Fibroblast of lung (primary cell): ENCODE measurements at regions not wholly inside any gene's neighbourhood (a gene's known extent, or its start where the extent isn't known, plus 50 kb on each side); places are given as distances from the start of the nearest gene placed in this dataset.

Source experiments
- DNase-seq, 2 donors: peaks; one replicate each; pipeline versions ENCODE4 v3.0.0 to v3.0.0-alpha.2; 2010; ENCODE audit warnings: low read depth in 2 of 2
- H2AFZ ChIP-seq: 2 replicates; pipeline ENCODE4 v1.5.1; 2012; ENCODE audit warnings: low read length, control low read depth, inconsistent platforms
- H3K27ac ChIP-seq: 2 replicates; pipeline ENCODE4 v1.5.1; 2011; ENCODE audit warnings: low read length, control low read depth; ENCODE audit not compliant: insufficient read depth
- H3K27me3 ChIP-seq: 2 replicates; pipeline ENCODE4 v1.5.1; 2011; ENCODE audit warnings: mild to moderate bottlenecking, low read length; ENCODE audit not compliant: control insufficient read depth, insufficient read depth
- H3K36me3 ChIP-seq: 2 replicates; pipeline ENCODE4 v1.5.1; 2011; ENCODE audit warnings: low read length; ENCODE audit not compliant: control insufficient read depth, insufficient read depth
- H3K4me1 ChIP-seq: 2 replicates; pipeline ENCODE4 v1.5.1; 2011; ENCODE audit warnings: low read length; ENCODE audit not compliant: control insufficient read depth, insufficient read depth; ENCODE audit errors: extremely low read depth
- H3K4me2 ChIP-seq: 2 replicates; pipeline ENCODE4 v1.5.1; 2011; ENCODE audit warnings: low read length, control low read depth; ENCODE audit not compliant: insufficient read depth; ENCODE audit errors: extremely low read depth
- H3K4me3 ChIP-seq, 4 experiments: fragments of 200-600 bp in 1 of 4; sonication (generic) in 1 of 4; replicated peaks in 1 of 4; 2 replicates each; pipeline ENCODE4 v1.5.1; 2011 to 2016; ENCODE audit warnings: low read length in 4 of 4, low read depth in 3 of 4, mild to moderate bottlenecking in 3 of 4, control low read depth in 2 of 4, inconsistent platforms in 1 of 4, mixed read lengths in 1 of 4; ENCODE audit not compliant: insufficient read depth in 1 of 4; ENCODE audit errors: control extremely low read depth in 1 of 4
- H3K79me2 ChIP-seq: 2 replicates; pipeline ENCODE4 v1.5.1; 2012; ENCODE audit warnings: mild to moderate bottlenecking, low read length, inconsistent platforms; ENCODE audit not compliant: control insufficient read depth, insufficient read depth
- H3K9ac ChIP-seq: 2 replicates; pipeline ENCODE4 v1.5.1; 2011; ENCODE audit warnings: mild to moderate bottlenecking, low read length, control low read depth; ENCODE audit not compliant: insufficient read depth
- H3K9me3 ChIP-seq: 2 replicates; pipeline ENCODE4 v1.5.1; 2012; ENCODE audit warnings: low read depth, low read length; ENCODE audit not compliant: control insufficient read depth, insufficient read depth
- H4K20me1 ChIP-seq: 2 replicates; pipeline ENCODE4 v1.5.1; 2011; ENCODE audit warnings: low read length; ENCODE audit not compliant: control insufficient read depth, insufficient read depth; ENCODE audit errors: extremely low read depth
- EZH2 ChIP-seq: IDR thresholded peaks from 2 replicates; pipeline ENCODE4 v1.5.1; 2012; ENCODE audit warnings: low read length, control low read depth, mild to moderate bottlenecking; ENCODE audit errors: missing control alignments
- TF ChIP-seq, protein P1 (sequence below), 2 donors: IDR thresholded peaks in 1 of 2; conservative IDR thresholded peaks in 1 of 2; 1 replicate in 1 of 2; 2 replicates in 1 of 2; pipeline ENCODE4 v1.5.1; 2011 to 2012; ENCODE audit warnings: low read length in 2 of 2, control low read depth in 1 of 2, inconsistent platforms in 1 of 2, low read depth in 1 of 2, mild to moderate bottlenecking in 1 of 2

- H3K4me3 ChIP-seq = no peak overlapping the region
- no peak for DNase-seq
- no peaks in the 10 kb centered on the region for H4K20me1 ChIP-seq
- no peaks in the 10 kb centered on the region for H3K36me3 ChIP-seq
- H3K4me2 ChIP-seq = no peak overlapping the region
- TF ChIP-seq, protein P1, sequence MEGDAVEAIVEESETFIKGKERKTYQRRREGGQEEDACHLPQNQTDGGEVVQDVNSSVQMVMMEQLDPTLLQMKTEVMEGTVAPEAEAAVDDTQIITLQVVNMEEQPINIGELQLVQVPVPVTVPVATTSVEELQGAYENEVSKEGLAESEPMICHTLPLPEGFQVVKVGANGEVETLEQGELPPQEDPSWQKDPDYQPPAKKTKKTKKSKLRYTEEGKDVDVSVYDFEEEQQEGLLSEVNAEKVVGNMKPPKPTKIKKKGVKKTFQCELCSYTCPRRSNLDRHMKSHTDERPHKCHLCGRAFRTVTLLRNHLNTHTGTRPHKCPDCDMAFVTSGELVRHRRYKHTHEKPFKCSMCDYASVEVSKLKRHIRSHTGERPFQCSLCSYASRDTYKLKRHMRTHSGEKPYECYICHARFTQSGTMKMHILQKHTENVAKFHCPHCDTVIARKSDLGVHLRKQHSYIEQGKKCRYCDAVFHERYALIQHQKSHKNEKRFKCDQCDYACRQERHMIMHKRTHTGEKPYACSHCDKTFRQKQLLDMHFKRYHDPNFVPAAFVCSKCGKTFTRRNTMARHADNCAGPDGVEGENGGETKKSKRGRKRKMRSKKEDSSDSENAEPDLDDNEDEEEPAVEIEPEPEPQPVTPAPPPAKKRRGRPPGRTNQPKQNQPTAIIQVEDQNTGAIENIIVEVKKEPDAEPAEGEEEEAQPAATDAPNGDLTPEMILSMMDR (conservative IDR thresholded peaks at IDR 0.05 in 1 of 2, IDR thresholded peaks at IDR 0.05 in 1 of 2; ENCODE audit: low read depth in 1 of 2, low read length in 2 of 2) = no peak
- no peak for TF ChIP-seq EZH2
- no peaks in the 10 kb centered on the region for H3K9me3 ChIP-seq
- no peak overlapping the region for H3K9ac ChIP-seq
- no peaks in the 10 kb centered on the region for H3K79me2 ChIP-seq
- H3K27me3 ChIP-seq = peaks cover 7% of the 10 kb centered on the region
- H3K4me1 ChIP-seq = no peaks in the 10 kb centered on the region
- H2AFZ ChIP-seq = no peak overlapping the region
- H3K27ac ChIP-seq = no peak overlapping the region
Measured at GRCh38 chr5:77948476-77948875, 172.3 kb upstream of the TBCA start.

- no peak overlapping the region for H3K4me2 ChIP-seq
- H3K27me3 ChIP-seq = peaks cover 7% of the 10 kb centered on the region
- H3K9me3 ChIP-seq = no peaks in the 10 kb centered on the region
- TF ChIP-seq EZH2 = no peak
- TF ChIP-seq, protein P1 (conservative IDR thresholded peaks at IDR 0.05 in 1 of 2, IDR thresholded peaks at IDR 0.05 in 1 of 2; ENCODE audit: low read depth in 1 of 2, low read length in 2 of 2) = no peak
- H3K9ac ChIP-seq = no peak overlapping the region
- H3K27ac ChIP-seq = no peak overlapping the region
- H3K4me1 ChIP-seq = no peaks in the 10 kb centered on the region
- no peak overlapping the region for H2AFZ ChIP-seq
- DNase-seq = no peak
- H3K4me3 ChIP-seq = no peak overlapping the region
- H4K20me1 ChIP-seq = no peaks in the 10 kb centered on the region
- H3K36me3 ChIP-seq = no peaks in the 10 kb centered on the region
- no peaks in the 10 kb centered on the region for H3K79me2 ChIP-seq
Measured at GRCh38 chr5:77947041-77947428, 170.9 kb upstream of the TBCA start.

GRCh38 chr5:77946381-77947040 is 170.4 kb upstream of the TBCA start:
- Histone ChIP-seq H3K9ac (no peak overlapping the region), H3K4me1 (no peaks in the 10 kb centered on the region), H3K27me3 (peaks cover 7% of the 10 kb centered on the region), H3K27ac (no peak overlapping the region), H3K4me3 (no peak overlapping the region), H3K36me3 (no peaks in the 10 kb centered on the region), H4K20me1 (no peaks in the 10 kb centered on the region), H3K4me2 (no peak overlapping the region), H3K79me2 (no peaks in the 10 kb centered on the region), H2AFZ (no peak overlapping the region), H3K9me3 (no peaks in the 10 kb centered on the region)
- no peak for TF ChIP-seq EZH2
- TF ChIP-seq, protein P1 (conservative IDR thresholded peaks at IDR 0.05 in 1 of 2, IDR thresholded peaks at IDR 0.05 in 1 of 2; ENCODE audit: low read depth in 1 of 2, low read length in 2 of 2) = no peak
- DNase-seq = no peak
